Naive thymus-derived CD4-positive, alpha-beta T cell (primary cell): ENCODE measurements at regions not wholly inside any gene's neighbourhood (a gene's known extent, or its start where the extent isn't known, plus 50 kb on each side); places are given as distances from the start of the nearest gene placed in this dataset.

ENCODE experiments used
- ATAC-seq: fragments of 150-1000 bp; cut with Tn5 transposase; 2 replicates; pipeline ENCODE4 v1.10.0; 2021; ENCODE audit warnings: mild to moderate bottlenecking, moderate library complexity
- CTCF ChIA-PET: fragments of 350-600 bp; sonication (Branson Sonifier 250); formaldehyde crosslinking; loops from one replicate; lab custom pipeline; 2021; ENCODE audit warnings: antibody characterized with exemption; lab: Charles Lee
- POLR2A ChIA-PET: fragments of 350-600 bp; sonication (Branson Sonifier 250); formaldehyde crosslinking; loops from one replicate; lab custom pipeline; 2021; ENCODE audit warnings: antibody characterized with exemption, inconsistent platforms; lab: Charles Lee
- DNase-seq, 9 donors: peaks; one replicate each; pipeline versions ENCODE4 v3.0.0 to v3.0.0-alpha.2; 2020 to 2022; ENCODE audit warnings: mixed read lengths in 1 of 9
- H3K27ac ChIP-seq: one replicate; pipeline ENCODE4 v1.7.0; 2013; ENCODE audit warnings: mild to moderate bottlenecking, low read depth, low read length, moderate library complexity
- H3K27me3 ChIP-seq, 2 donors: one replicate each; pipeline ENCODE4 v1.7.0; 2013; ENCODE audit warnings: low read length in 2 of 2, mild to moderate bottlenecking in 2 of 2, moderate library complexity in 2 of 2; ENCODE audit not compliant: control insufficient read depth in 2 of 2, insufficient read depth in 2 of 2
- H3K36me3 ChIP-seq, 3 experiments: 1 replicate in 2 of 3; 2 replicates in 1 of 3; pipeline ENCODE4 v1.7.0; 2013; ENCODE audit warnings: low read length in 3 of 3, mild to moderate bottlenecking in 3 of 3, moderate library complexity in 1 of 3; ENCODE audit not compliant: insufficient read depth in 3 of 3, control insufficient read depth in 2 of 3
- H3K4me1 ChIP-seq, 2 donors: one replicate each; pipeline ENCODE4 v1.7.0; 2013; ENCODE audit warnings: low read length in 2 of 2, mild to moderate bottlenecking in 2 of 2, moderate library complexity in 1 of 2; ENCODE audit not compliant: control insufficient read depth in 2 of 2, insufficient read depth in 2 of 2
- H3K4me3 ChIP-seq: 2 replicates; pipeline ENCODE4 v1.7.0; 2013; ENCODE audit warnings: mild to moderate bottlenecking, low read length
- H3K9me3 ChIP-seq, 3 experiments: 1 replicate in 2 of 3; 2 replicates in 1 of 3; pipeline ENCODE4 v1.7.0; 2013; ENCODE audit warnings: low read length in 3 of 3; ENCODE audit not compliant: control insufficient read depth in 2 of 3
- H3K27ac Mint-ChIP-seq, 9 donors: one replicate each; pipeline ENCODE4 v1.8.0; 2020 to 2022; ENCODE audit warnings: mixed read lengths in 9 of 9, mild to moderate bottlenecking in 8 of 9, moderate library complexity in 5 of 9, inconsistent platforms in 2 of 9
- H3K27me3 Mint-ChIP-seq, 5 donors: one replicate each; pipeline ENCODE4 v1.8.0; 2021 to 2022; ENCODE audit warnings: mixed read lengths in 5 of 5, mild to moderate bottlenecking in 1 of 5
- H3K36me3 Mint-ChIP-seq, 5 donors: one replicate each; pipeline ENCODE4 v1.8.0; 2020 to 2022; ENCODE audit warnings: mixed read lengths in 5 of 5, mild to moderate bottlenecking in 3 of 5, inconsistent platforms in 1 of 5
- H3K4me1 Mint-ChIP-seq, 7 donors: one replicate each; pipeline ENCODE4 v1.8.0; 2020 to 2022; ENCODE audit warnings: mixed read lengths in 7 of 7, mild to moderate bottlenecking in 3 of 7, inconsistent platforms in 1 of 7
- H3K4me3 Mint-ChIP-seq, 10 donors: one replicate each; pipeline ENCODE4 v1.8.0; 2020 to 2022; ENCODE audit warnings: mild to moderate bottlenecking in 10 of 10, mixed read lengths in 10 of 10, moderate library complexity in 6 of 10, inconsistent platforms in 2 of 10
- H3K9me3 Mint-ChIP-seq, 11 donors: one replicate each; pipeline ENCODE4 v1.8.0; 2020 to 2022; ENCODE audit warnings: mixed read lengths in 11 of 11, mild to moderate bottlenecking in 4 of 11, inconsistent platforms in 1 of 11, moderate library complexity in 1 of 11
- intact Hi-C, 2 donors: fragments of 100-400 bp; cut with micrococcal nuclease; formaldehyde crosslinking; loops; one replicate each; pipeline ENCODE4 v1.15.1; 2023

DNA sequence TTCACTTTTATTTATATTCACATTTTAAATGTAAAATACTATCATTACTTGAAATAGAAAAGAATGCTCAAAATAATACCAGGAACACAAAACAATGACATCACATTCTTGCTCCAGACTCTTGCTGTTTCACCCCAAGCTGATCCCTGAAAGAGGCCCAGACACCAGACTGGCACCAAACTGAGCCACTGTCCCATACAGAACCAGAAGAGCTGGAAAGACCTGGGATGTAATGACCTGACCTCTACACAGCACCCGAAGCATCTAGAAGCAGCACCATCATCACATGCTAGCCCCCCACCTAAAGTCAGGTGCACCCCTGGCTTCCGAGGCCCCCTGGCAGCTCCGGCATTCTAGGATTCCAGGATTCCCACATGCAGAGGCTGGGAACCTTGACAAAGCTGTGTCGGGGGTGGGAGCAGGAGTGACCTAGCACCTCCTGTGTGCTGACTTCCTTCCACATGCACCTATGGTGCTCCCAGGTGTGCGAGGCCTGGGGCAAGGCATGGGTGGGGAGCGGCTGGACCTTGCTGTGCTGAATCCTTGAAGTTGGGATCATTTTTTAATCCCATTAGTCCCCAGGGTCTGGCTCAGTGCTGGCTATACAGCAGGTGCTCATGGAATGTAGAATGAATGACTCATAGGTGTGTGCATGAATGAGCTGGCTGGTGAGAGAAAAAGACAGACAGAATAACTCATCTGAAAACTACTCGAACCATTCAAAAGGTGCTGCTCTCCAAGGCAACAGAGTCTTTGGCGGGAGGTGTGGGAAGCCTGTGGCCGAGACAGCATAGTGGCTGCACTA lies 144.7 kb upstream of the IQSEC1 start:
- Mint-ChIP-seq H3K27me3 (no peaks in the 10 kb centered on the region), H3K4me1 (no peaks in the 10 kb centered on the region), H3K4me3 (no peak overlapping the region), H3K27ac (no peak overlapping the region), H3K9me3 (no peaks in the 10 kb centered on the region), H3K36me3 (no peaks in the 10 kb centered on the region)
- no peaks in the 10 kb centered on the region for H3K4me1 ChIP-seq
- no peaks in the 10 kb centered on the region for H3K9me3 ChIP-seq
- ChIA-PET POLR2A (no interaction called here), CTCF (no interaction called here)
- no peak overlapping the region for H3K27ac ChIP-seq
- no peaks in the 10 kb centered on the region for H3K27me3 ChIP-seq
- DNase-seq, result no peak
- H3K4me3 ChIP-seq, result no peak overlapping the region
- no peaks in the 10 kb centered on the region for H3K36me3 ChIP-seq
- intact Hi-C loops, result no loop called here
- ATAC-seq, result no peak

- POLR2A ChIA-PET, result no interaction called here
- Histone ChIP-seq H3K36me3 (no peaks in the 10 kb centered on the region), H3K27me3 (no peaks in the 10 kb centered on the region), H3K9me3 (no peaks in the 10 kb centered on the region), H3K4me1 (no peaks in the 10 kb centered on the region), H3K4me3 (no peak overlapping the region), H3K27ac (no peak overlapping the region)
- CTCF ChIA-PET, result no interaction called here
- no peaks in the 10 kb centered on the region for H3K9me3 Mint-ChIP-seq
- ATAC-seq, result no peak
- H3K36me3 Mint-ChIP-seq, result no peaks in the 10 kb centered on the region
- no peaks in the 10 kb centered on the region for H3K4me1 Mint-ChIP-seq
- no peak overlapping the region for H3K27ac Mint-ChIP-seq
- intact Hi-C loops, result no loop called here
- H3K4me3 Mint-ChIP-seq, result no peak overlapping the region
- no peak for DNase-seq
- H3K27me3 Mint-ChIP-seq, result no peaks in the 10 kb centered on the region
Measured at GRCh38 chr3:13217253-13217652, 144.0 kb upstream of the IQSEC1 start.

GRCh38 chr3:13215940-13216546 lies 142.8 kb upstream of the IQSEC1 start:
- no peak overlapping the region for H3K4me3 ChIP-seq
- CTCF ChIA-PET, result no interaction called here
- no peak for ATAC-seq
- H3K36me3 Mint-ChIP-seq, result no peaks in the 10 kb centered on the region
- H3K4me3 Mint-ChIP-seq, result no peak overlapping the region
- intact Hi-C loops, result no loop called here
- no peaks in the 10 kb centered on the region for H3K4me1 ChIP-seq
- no peaks in the 10 kb centered on the region for H3K27me3 ChIP-seq
- H3K9me3 ChIP-seq, result no peaks in the 10 kb centered on the region
- DNase-seq, result no peak
- H3K27ac ChIP-seq, result no peak overlapping the region
- H3K36me3 ChIP-seq, result no peaks in the 10 kb centered on the region
- H3K27me3 Mint-ChIP-seq, result peaks cover 0 to 3% (median 0%) of the 10 kb centered on the region in 5 donors
- POLR2A ChIA-PET, result no interaction called here
- peak overlapping the region in 1 of 9 donors; percentile 28 for H3K27ac Mint-ChIP-seq
- no peaks in the 10 kb centered on the region for H3K9me3 Mint-ChIP-seq
- no peaks in the 10 kb centered on the region for H3K4me1 Mint-ChIP-seq

DNA sequence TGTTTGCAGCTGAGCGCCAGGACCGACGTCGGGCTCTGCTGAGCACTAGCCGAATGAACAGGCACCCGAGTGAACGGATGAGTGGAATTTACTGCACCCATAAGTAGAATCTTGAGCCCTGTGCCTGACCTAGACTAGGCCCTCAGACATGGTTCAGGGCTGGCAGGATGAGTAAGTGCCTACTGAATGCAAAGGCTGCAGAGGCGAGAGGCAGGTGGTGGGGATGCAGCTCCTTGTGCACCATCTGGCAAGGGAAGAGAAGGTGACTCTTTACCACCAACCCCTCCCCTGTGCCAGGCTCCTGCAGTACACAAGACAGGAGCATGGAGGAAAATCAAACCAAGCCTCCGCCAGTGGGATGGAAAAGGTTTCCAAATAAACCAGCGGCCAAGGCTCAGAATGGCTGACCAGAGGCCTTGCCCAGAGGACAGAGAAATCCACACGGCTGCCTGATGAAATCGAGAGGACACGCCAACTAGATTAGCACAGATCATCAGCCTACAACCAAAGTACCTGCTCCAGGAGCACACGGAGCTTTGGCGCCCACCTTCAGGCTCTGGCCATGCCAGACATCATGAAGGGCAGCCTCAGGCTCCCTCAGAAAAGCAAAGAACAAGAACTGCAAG lies 141.7 kb upstream of the IQSEC1 start:
- H3K27ac Mint-ChIP-seq, result no peak overlapping the region
- no peaks in the 10 kb centered on the region for H3K36me3 Mint-ChIP-seq
- CTCF ChIA-PET, result no interaction called here
- no peaks in the 10 kb centered on the region for H3K9me3 ChIP-seq
- no peaks in the 10 kb centered on the region for H3K36me3 ChIP-seq
- no peaks in the 10 kb centered on the region for H3K4me1 Mint-ChIP-seq
- no peak overlapping the region for H3K4me3 ChIP-seq
- H3K27me3 Mint-ChIP-seq, result peaks cover 0 to 3% (median 0%) of the 10 kb centered on the region in 5 donors
- H3K27ac ChIP-seq, result no peak overlapping the region
- DNase-seq, result no peak
- intact Hi-C loops, result no loop called here
- POLR2A ChIA-PET, result no interaction called here
- H3K4me3 Mint-ChIP-seq, result no peak overlapping the region
- no peaks in the 10 kb centered on the region for H3K27me3 ChIP-seq
- no peak for ATAC-seq
- no peaks in the 10 kb centered on the region for H3K4me1 ChIP-seq
- no peaks in the 10 kb centered on the region for H3K9me3 Mint-ChIP-seq

- DNase-seq (no peak), ATAC-seq (no peak)
- CTCF ChIA-PET, result no interaction called here
- Mint-ChIP-seq H3K27ac (no peak overlapping the region), H3K4me3 (no peak overlapping the region), H3K9me3 (no peaks in the 10 kb centered on the region), H3K27me3 (peaks cover 0 to 4% (median 0%) of the 10 kb centered on the region in 5 donors), H3K36me3 (no peaks in the 10 kb centered on the region), H3K4me1 (no peaks in the 10 kb centered on the region)
- Histone ChIP-seq H3K9me3 (no peaks in the 10 kb centered on the region), H3K27ac (no peak overlapping the region), H3K36me3 (no peaks in the 10 kb centered on the region), H3K4me3 (no peak overlapping the region), H3K27me3 (no peaks in the 10 kb centered on the region), H3K4me1 (no peaks in the 10 kb centered on the region)
- POLR2A ChIA-PET, result no interaction called here
- intact Hi-C loops, result no loop called here
Measured at GRCh38 chr3:13213911-13214846, 140.9 kb upstream of the IQSEC1 start.

DNA sequence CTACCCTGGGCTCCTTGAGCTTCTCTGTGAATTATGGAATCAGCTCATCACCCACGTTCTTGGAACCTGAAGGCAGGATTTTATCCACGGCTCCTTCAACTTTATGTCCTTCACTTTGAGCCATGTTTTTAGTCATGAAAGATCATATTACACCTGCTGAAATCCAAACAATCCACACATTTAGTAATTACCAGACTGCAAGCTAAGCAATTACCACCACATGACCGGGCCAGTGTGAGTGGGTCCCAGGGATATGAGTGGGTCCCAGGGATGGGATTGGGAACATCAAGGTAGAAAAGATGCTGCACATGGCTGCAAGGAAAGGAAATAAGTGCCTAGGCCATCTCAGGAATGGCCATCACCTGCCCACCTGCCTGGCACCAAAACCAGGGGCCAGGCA lies 140.3 kb upstream of the IQSEC1 start:
- ChIA-PET CTCF (no interaction called here), POLR2A (no interaction called here)
- H3K36me3 Mint-ChIP-seq, result no peaks in the 10 kb centered on the region
- H3K27me3 ChIP-seq, result no peaks in the 10 kb centered on the region
- no peaks in the 10 kb centered on the region for H3K4me1 Mint-ChIP-seq
- no peaks in the 10 kb centered on the region for H3K4me1 ChIP-seq
- H3K27me3 Mint-ChIP-seq, result peaks cover 0 to 4% (median 0%) of the 10 kb centered on the region in 5 donors
- DNase-seq (no peak), ATAC-seq (no peak)
- H3K36me3 ChIP-seq, result no peaks in the 10 kb centered on the region
- no peak overlapping the region for H3K4me3 ChIP-seq
- no peak overlapping the region for H3K27ac ChIP-seq
- H3K4me3 Mint-ChIP-seq, result no peak overlapping the region
- no peaks in the 10 kb centered on the region for H3K9me3 ChIP-seq
- intact Hi-C loops, result no loop called here
- no peak overlapping the region for H3K27ac Mint-ChIP-seq
- no peaks in the 10 kb centered on the region for H3K9me3 Mint-ChIP-seq
